Stimulated activated CD4-positive, alpha-beta T cell treated with anti-CD3 and anti-CD28 coated beads, Interleukin-1b, Interleukin-23, amount 100 ng/mL, for 48 hours (primary cell): ENCODE measurements at regions not wholly inside any gene's neighbourhood (a gene's known extent, or its start where the extent isn't known, plus 50 kb on each side); places are given as distances from the start of the nearest gene placed in this dataset.

Source experiments
- DNase-seq: peaks from one replicate; pipeline ENCODE4 v3.0.0-alpha.2; 2020

DNA sequence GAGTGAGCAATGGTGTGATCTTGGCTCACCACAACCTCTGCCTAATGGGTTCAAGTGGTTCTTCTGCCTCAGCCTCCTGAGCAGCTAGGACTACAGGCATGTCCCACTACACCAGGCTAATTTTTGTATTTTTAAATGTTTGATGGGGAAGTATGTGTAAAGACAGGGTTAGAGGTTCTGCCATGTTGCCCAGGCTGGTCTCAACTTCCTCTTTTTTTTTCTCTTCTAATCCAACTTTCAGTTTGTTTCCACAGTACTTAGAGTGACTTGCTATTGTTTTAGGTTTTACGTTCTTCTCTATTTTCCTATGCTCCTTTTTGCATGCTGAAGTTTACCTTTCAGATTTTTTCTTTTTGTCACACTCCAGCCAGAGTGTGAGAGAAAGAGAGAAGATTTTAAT, 1433.0 kb downstream of the UQCRFS1 start:
- no peak for DNase-seq

DNA sequence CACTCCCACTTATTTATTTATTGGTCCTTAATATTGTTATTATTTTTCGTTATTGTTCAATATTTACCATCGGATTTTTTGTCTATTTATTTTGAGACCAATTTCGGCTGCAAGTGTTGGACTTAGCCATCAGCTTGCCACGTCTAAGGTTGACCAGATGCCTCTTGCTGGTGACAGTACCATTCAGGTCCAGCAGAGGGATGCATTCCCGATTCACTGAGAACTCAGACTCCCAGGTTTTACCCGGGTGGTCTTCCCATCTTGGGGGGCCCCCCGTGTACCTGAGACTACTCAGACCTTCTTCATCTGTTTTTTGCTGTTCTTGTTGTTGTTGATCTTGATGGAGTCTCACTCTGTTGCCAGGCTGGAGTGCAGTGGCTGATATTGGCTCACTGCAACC, 1435.2 kb downstream of the UQCRFS1 start:
- DNase-seq: no peak

DNA sequence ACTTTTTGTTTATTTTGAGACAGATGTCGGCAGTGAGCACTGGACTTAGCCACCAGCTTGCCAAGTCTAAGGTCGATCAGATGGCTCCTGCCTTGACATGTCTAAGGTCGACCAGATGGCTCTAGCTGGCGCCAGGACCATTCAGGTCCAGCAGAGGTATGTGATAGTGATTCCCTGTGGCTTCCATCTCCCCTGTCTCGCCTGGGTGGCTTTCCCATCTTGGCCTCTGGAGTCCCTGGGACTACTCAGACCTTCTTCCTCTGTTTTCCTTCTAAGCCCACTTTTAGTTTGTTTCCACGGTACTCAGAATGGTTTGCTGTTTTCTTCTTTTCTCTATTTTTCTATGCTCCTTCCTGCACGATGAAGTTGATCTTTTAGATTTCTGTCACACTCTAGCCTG, 1435.7 kb downstream of the UQCRFS1 start:
- DNase-seq: no peak

DNA sequence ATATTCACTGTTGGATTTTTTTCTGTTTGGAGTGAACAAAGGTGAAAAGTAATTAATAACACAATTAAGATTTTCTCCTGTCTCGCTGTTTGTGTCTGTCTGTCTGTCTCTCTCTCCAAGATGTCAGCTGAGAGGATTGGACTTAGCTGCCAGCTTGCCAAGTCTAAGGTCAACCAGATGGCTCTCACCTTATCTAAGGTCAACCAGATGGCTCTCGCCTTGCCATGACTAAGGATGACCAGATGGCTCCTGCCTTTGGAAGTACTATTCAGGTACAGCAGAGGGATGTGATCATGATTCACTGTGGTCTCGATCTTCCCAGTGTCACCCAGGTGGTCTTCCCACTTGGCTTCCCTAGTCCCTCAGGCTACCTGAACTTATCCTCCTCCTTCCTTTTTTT, 1436.4 kb downstream of the UQCRFS1 start:
- no peak for DNase-seq

- DNase-seq: no peak
Observed at GRCh38 chr19:27776020-27776419, 1436.9 kb downstream of the UQCRFS1 start.

GRCh38 chr19:27775395-27775794, 1437.6 kb downstream of the UQCRFS1 start:
- no peak for DNase-seq

DNA sequence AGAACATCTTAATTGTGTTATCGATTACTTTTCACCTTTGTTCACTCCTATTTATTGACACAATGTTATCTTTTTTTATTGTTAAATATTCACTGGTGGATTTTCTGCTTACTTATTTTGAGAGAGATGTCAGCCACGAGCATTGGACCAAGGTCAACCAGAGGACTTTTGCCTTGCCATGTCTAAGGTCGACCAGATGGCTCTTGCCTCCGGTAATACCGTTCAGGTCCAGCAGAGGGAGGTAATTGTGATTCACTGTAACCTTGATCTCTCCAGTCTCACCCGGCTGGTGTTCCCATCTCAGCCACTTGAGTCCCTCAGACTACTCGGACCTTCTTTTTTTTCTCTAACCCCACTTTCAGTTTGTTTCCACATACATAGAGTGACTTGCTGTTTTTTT, 1438.1 kb downstream of the UQCRFS1 start:
- DNase-seq: peak; percentile 33

- no peak for DNase-seq
Observed at GRCh38 chr19:27774337-27774736, 1438.6 kb downstream of the UQCRFS1 start.

DNA sequence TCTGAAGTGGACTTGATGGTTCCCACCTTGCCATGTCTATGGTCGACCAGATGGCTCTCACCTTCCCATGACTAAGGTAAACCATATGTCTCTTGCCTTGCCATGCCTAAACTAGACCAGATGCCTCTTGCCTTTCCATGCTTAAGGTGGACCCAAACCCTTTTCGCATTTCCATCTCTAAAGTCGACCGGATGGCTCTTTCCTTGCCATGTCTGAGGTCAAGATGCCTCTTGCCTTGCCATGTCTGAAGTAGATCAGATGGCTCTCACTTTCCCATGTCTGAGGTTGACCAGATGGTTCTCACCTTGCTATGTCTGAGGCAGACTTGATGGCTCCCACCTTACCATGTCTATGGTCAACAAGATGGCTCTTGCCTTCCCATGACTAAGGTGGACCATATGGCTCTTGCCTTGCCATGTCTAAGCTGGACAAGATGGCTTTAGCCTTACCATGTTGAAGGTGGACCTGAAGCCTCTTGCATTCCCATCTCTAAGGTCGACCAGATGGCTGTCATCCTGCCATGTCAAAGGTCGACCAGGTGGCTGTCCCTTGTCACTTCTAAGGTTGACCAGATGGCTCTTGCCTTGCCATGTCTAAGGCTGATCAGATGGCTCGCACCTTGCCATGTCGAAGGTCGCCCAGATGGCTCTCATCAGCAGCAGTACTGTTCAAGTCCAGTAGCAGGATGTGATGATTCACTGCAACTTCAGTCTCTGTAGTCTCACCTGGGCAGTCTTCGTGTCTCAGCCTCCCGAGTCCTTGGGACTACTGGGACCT, 1439.4 kb downstream of the UQCRFS1 start:
- DNase-seq: no peak

DNA sequence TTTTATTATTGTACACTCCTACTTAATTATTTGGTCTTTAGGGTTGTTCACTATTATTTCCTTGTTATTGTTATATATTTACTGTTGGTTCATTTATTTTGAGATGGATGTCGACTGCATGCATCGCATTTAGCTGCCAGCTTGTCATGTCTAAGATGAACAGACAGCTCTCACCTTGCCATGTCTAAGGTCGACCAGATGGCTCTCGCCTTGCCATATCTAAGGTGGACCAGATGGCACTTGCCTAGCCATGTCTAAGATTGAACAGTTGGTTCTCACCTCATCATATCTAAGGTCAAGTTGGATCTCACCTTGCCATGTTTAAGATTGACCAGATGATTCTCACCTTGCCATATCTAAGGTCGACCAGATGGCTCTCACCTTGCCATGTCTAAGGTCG, 1440.9 kb downstream of the UQCRFS1 start:
- DNase-seq: no peak

- no peak for DNase-seq
Observed at GRCh38 chr19:27770095-27770494, 1442.9 kb downstream of the UQCRFS1 start.

GRCh38 chr19:27767234-27767633, 1445.7 kb downstream of the UQCRFS1 start:
- no peak for DNase-seq

DNA sequence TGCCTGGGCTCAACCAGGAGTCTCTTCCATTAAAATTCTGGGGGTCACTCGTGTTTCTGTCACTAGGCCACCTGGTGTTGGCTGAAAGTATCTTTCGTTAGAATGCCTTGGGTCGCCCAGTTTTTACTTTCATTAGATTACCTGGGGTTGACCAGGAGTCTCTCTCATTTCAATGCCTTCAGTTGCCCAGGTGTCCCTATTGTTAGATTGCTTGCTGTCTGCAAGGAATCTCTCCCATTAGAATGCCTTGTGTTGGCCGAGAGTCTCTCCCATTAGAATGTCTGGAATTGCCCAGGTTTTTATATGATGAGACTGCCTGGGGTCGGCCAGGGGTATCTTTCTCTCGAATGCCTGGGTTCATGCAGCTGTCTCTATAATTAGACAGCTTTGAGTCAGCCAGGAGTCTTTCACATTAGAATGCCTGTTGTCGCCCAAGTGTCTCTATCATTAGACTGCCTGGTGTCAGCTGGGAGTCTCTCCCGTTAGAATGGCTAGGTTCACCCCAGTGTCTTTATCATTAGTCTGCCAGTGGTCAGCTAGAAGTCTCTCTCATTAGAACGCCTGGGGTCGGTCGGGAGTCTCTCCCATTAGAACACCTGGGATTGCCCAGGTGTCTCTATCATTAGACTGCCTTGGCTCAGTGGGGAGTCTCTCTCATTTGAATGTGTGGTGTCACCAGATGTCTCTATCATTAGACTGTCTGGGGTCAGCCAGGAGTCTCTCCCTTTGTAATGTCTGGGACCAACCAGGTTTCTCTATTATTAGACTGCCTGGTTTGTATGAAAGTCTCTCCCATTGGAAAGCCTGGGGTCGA, 1446.8 kb downstream of the UQCRFS1 start:
- DNase-seq: no peak

DNA sequence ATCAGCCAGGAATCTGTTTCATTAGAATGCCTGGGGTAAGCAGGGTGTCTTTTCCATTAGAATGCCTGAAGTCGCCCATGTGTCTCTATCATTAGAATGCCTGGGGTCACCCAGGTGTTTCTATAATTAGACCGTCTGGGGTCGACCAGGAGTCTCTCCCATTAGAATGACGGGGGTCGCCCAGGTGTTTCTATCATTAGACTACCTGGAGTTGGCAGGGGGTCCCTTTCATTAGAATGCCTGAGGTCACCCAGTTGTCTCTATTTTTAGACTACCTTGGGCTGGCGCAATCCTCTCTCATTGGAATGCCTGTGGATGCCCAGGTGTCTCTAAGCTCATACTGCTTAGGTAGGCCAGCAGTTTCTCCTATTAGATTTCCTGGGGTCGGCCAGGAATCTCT, 1447.6 kb downstream of the UQCRFS1 start:
- no peak for DNase-seq

- no peak for DNase-seq
Observed at GRCh38 chr19:27764186-27764804, 1448.7 kb downstream of the UQCRFS1 start.

GRCh38 chr19:27762933-27763332, 1450.0 kb downstream of the UQCRFS1 start:
- DNase-seq: no peak

GRCh38 chr19:27759896-27760295, 1453.1 kb downstream of the UQCRFS1 start:
- DNase-seq: no peak

- no peak for DNase-seq
Observed at GRCh38 chr19:27758626-27759505, 1454.1 kb downstream of the UQCRFS1 start.

DNA sequence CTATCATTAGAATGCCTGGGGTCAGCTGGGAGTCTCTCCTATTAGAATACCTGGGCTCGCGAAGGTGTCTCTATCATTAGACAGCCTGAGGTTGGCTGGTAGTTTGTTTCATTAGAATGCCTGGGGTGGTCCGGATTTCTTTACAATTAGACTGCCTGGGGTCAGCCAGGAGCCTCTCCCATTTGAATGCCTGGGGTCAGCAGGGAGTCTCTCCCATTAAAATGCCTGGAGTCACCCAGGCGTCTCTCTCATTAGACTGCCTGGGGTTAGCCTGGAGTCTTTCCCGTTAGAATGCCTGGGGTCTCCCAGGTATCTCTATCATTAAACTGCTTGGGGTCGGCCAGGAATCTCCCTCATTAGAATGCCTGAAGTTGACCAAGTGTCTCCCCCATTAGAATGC, 1458.3 kb downstream of the UQCRFS1 start:
- no peak for DNase-seq

GRCh38 chr19:27753622-27754021, 1459.3 kb downstream of the UQCRFS1 start:
- DNase-seq: no peak

- no peak for DNase-seq
Observed at GRCh38 chr19:27752530-27753184, 1460.3 kb downstream of the UQCRFS1 start.

DNA sequence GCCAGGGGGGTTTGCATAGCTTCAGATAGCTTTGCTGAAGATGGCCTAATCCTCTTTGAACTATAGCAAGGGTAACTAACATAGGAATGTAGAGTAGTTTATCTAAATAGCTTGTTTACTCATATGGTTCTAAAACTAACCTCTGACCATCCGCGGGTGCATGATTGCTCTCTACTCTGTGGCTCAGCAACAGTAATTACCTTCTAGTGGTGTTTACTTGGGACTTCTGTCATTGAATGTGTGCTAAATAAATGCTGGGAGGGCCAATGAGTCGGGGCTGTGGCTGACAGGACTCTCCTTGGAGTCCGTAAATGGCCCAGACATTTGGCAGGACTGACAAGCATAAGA, 1461.9 kb downstream of the UQCRFS1 start:
- DNase-seq: no peak
